GM12878 (cell line): ENCODE measurements at regions not wholly inside any gene's neighbourhood (a gene's known extent, or its start where the extent isn't known, plus 50 kb on each side); places are given as distances from the start of the nearest gene placed in this dataset.

Experiments used
- ATAC-seq: fragments of 200-7000 bp; cut with Tn5 transposase; 3 replicates; pipeline ENCODE4 v1.9.1; 2020; ENCODE audit warnings: mild to moderate bottlenecking, moderate library complexity
- BruUV-seq: library from RNA; stranded (reverse); fragments of 400-500 nt; replicated peaks from 2 replicates; lab custom pipeline; 2021; lab: Mats Ljungman, UMichigan
- CTCF ChIA-PET: fragments of 300-600 bp; sonication (Branson Sonifier 250); formaldehyde crosslinking; extraction: SDS; loops from one replicate; lab custom pipeline; 2021; ENCODE audit warnings: inconsistent platforms; lab: Yijun Ruan, JAX
- POLR2A ChIA-PET: fragments of 350-600 bp; formaldehyde crosslinking; extraction: SDS; loops from one replicate; lab custom pipeline; 2021; ENCODE audit warnings: inconsistent platforms; lab: Charles Lee
- RAD21 ChIA-PET: fragments of 300-600 bp; sonication (Branson Sonifier 250); formaldehyde crosslinking; loops from one replicate; lab custom pipeline; 2023; ENCODE audit warnings: antibody characterized with exemption; ENCODE audit not compliant: unreplicated experiment; lab: Charles Lee
- SMC1A ChIA-PET: fragments of 300-600 bp; sonication (Branson Sonifier 250); formaldehyde crosslinking; loops from one replicate; lab custom pipeline; 2023; ENCODE audit not compliant: unreplicated experiment, uncharacterized antibody; lab: Charles Lee
- DNase-seq: peaks from one replicate; pipeline ENCODE4 v3.0.0-alpha.2; 2011; ENCODE audit warnings: low read depth, low spot score
- FAIRE-seq: peaks from 3 replicates; lab custom pipeline; 2011; peaks lifted over from hg19 to GRCh38; lab: Jason Lieb, UNC
- H2AFZ ChIP-seq: 2 replicates; pipeline ENCODE4 v1.6.0; 2011; ENCODE audit warnings: low read depth, low read length, control low read depth; ENCODE audit not compliant: control insufficient read depth
- H3K27ac ChIP-seq: 2 replicates; pipeline ENCODE4 v1.5.1; 2011; ENCODE audit warnings: control low read depth; ENCODE audit not compliant: control insufficient read depth, insufficient read depth
- H3K27me3 ChIP-seq, 2 experiments: replicated peaks in 1 of 2; 2 replicates each; pipeline versions ENCODE4 v1.6.0 to v1.6.1; 2011; ENCODE audit warnings: low read length in 1 of 2; ENCODE audit not compliant: control insufficient read depth in 2 of 2, insufficient read depth in 2 of 2
- H3K36me3 ChIP-seq, 2 experiments: 2 replicates each; pipeline ENCODE4 v1.5.1; 2011; ENCODE audit warnings: low read length in 1 of 2; ENCODE audit not compliant: control insufficient read depth in 2 of 2, insufficient read depth in 2 of 2
- H3K4me1 ChIP-seq: 2 replicates; pipeline ENCODE4 v1.6.1; 2011; ENCODE audit warnings: mild to moderate bottlenecking, low read length, moderate library complexity, mixed read lengths; ENCODE audit not compliant: control insufficient read depth, insufficient read depth
- H3K4me2 ChIP-seq: 2 replicates; pipeline ENCODE4 v1.6.0; 2011; ENCODE audit warnings: control low read depth; ENCODE audit not compliant: control insufficient read depth, insufficient read depth
- H3K4me3 ChIP-seq: fragments of 200-600 bp; sonication (generic); 2 replicates; pipeline ENCODE4 v1.5.1; 2016
- H3K79me2 ChIP-seq: 2 replicates; pipeline ENCODE4 v1.6.0; 2011; ENCODE audit warnings: low read length; ENCODE audit not compliant: control insufficient read depth, insufficient read depth
- H3K9ac ChIP-seq: 2 replicates; pipeline ENCODE4 v1.8.0; 2011; ENCODE audit warnings: low read length, control low read depth, mixed read lengths; ENCODE audit not compliant: control insufficient read depth, insufficient read depth
- H3K9me3 ChIP-seq: replicated peaks from 3 replicates; pipeline ENCODE4 v1.5.1; 2011; ENCODE audit warnings: mild to moderate bottlenecking, low read length; ENCODE audit not compliant: control insufficient read depth, insufficient read depth
- H4K20me1 ChIP-seq: 2 replicates; pipeline ENCODE4 v1.6.0; 2011; ENCODE audit not compliant: control insufficient read depth, insufficient read depth
- ATF7 ChIP-seq: fragments of 450-650 bp; IDR thresholded peaks from 2 replicates; pipeline ENCODE4 v1.6.1; 2016; ENCODE audit warnings: low read depth, mild to moderate bottlenecking
- BCL11A ChIP-seq: IDR thresholded peaks from 2 replicates; pipeline ENCODE4 v1.6.1; 2011; ENCODE audit warnings: low read depth, low read length
- BRCA1 ChIP-seq: IDR thresholded peaks from 2 replicates; pipeline ENCODE4 v1.6.1; 2011; ENCODE audit warnings: low read depth, low read length, improper control_type of control experiment
- CHD2 ChIP-seq: IDR thresholded peaks from 2 replicates; pipeline ENCODE4 v1.6.1; 2011; ENCODE audit warnings: low read depth, low read length, improper control_type of control experiment, borderline replicate concordance
- FOXK2 ChIP-seq: fragments of 450-650 bp; IDR thresholded peaks from 2 replicates; pipeline ENCODE4 v1.6.1; 2017; ENCODE audit warnings: mild to moderate bottlenecking, moderate library complexity
- HCFC1 ChIP-seq: fragments of 150-350 bp; IDR thresholded peaks from 2 replicates; pipeline ENCODE4 v1.6.1; 2014; ENCODE audit warnings: low read length
- JUNB ChIP-seq: IDR thresholded peaks from 2 replicates; pipeline ENCODE4 v1.6.1; 2016; ENCODE audit warnings: antibody characterized with exemption, mild to moderate bottlenecking
- LARP7 ChIP-seq: fragments of 450-650 bp; IDR thresholded peaks from 2 replicates; pipeline ENCODE4 v1.6.1; 2017; ENCODE audit warnings: mild to moderate bottlenecking
- MYC ChIP-seq: IDR thresholded peaks from 2 replicates; pipeline ENCODE4 v1.6.1; 2011; ENCODE audit warnings: mild to moderate bottlenecking, low read length, moderate library complexity, inconsistent platforms; ENCODE audit not compliant: insufficient read depth, insufficient replicate concordance, insufficient read length, severe bottlenecking
- NFYA ChIP-seq: IDR thresholded peaks from 2 replicates; pipeline ENCODE4 v1.6.1; 2011; ENCODE audit warnings: low read depth, mild to moderate bottlenecking, low read length, improper control_type of control experiment, borderline replicate concordance
- POLR2A ChIP-seq: IDR thresholded peaks from 2 replicates; pipeline ENCODE4 v1.6.1; 2011; ENCODE audit warnings: low read depth, mild to moderate bottlenecking, low read length
- RFX5 ChIP-seq: IDR thresholded peaks from 2 replicates; pipeline ENCODE4 v1.6.1; 2011; ENCODE audit warnings: low read depth, low read length, improper control_type of control experiment
- SMAD1 ChIP-seq: fragments of 450-650 bp; IDR thresholded peaks from 2 replicates; pipeline ENCODE4 v1.6.1; 2018; ENCODE audit warnings: mild to moderate bottlenecking, low read depth; ENCODE audit not compliant: partially characterized antibody
- SREBF1 ChIP-seq: IDR thresholded peaks from 2 replicates; pipeline ENCODE4 v1.6.1; 2012; ENCODE audit warnings: mild to moderate bottlenecking, low read length
- WGBS: methylation state at CpG from one replicate; pipeline ENCODE4 v1.1.6; 2016; ENCODE audit warnings: low lambda C conversion rate; ENCODE audit not compliant: insufficient replicate concordance, insufficient coverage; ENCODE audit errors: missing lambda C conversion rate; 5-methylcytosine and 5-hydroxymethylcytosine counted together
- in situ Hi-C: fragments of 300-500 bp; cut with MboI; formaldehyde crosslinking; loops from 9 replicates; pipeline ENCODE4 v1.14.3; 2018; ENCODE audit warnings: mixed read lengths
- intact Hi-C: fragments of 100-400 bp; cut with micrococcal nuclease; formaldehyde crosslinking; loops from one replicate; pipeline ENCODE4 v1.14.2; 2022; ENCODE audit not compliant: unreplicated experiment
- TF ChIP-seq, protein P1 (sequence below): IDR thresholded peaks from 2 replicates; pipeline ENCODE4 v1.6.1; 2012; ENCODE audit warnings: low read depth, low read length, improper control_type of control experiment
- TF ChIP-seq, protein P2 (sequence below): fragments of 450-650 bp; conservative IDR thresholded peaks from 2 replicates; pipeline ENCODE4 v1.6.1; 2017; ENCODE audit warnings: mild to moderate bottlenecking, moderate library complexity

DNA sequence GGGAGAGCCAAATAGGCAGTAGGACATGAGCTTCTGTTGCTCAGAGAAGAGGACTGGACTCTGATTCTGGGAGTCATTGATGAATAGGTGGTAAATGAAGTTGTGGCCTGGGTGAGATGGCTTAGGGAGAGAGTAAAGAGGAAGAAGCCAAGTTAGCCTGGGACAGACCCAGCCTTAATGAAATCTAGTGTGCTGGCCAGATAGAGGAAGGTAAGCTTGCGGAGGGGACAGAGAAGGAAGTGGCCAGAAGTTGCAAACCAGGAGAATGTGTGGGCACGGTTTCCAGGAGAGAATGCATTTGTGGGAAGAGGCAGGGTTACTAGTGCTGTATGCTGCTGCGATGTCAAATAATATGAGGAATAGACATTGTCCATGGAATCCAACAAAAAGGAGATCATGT is 83.3 kb upstream of the OLFM4 start (continued):
- TF ChIP-seq, protein P1, sequence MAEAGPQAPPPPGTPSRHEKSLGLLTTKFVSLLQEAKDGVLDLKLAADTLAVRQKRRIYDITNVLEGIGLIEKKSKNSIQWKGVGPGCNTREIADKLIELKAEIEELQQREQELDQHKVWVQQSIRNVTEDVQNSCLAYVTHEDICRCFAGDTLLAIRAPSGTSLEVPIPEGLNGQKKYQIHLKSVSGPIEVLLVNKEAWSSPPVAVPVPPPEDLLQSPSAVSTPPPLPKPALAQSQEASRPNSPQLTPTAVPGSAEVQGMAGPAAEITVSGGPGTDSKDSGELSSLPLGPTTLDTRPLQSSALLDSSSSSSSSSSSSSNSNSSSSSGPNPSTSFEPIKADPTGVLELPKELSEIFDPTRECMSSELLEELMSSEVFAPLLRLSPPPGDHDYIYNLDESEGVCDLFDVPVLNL = no peak

DNA sequence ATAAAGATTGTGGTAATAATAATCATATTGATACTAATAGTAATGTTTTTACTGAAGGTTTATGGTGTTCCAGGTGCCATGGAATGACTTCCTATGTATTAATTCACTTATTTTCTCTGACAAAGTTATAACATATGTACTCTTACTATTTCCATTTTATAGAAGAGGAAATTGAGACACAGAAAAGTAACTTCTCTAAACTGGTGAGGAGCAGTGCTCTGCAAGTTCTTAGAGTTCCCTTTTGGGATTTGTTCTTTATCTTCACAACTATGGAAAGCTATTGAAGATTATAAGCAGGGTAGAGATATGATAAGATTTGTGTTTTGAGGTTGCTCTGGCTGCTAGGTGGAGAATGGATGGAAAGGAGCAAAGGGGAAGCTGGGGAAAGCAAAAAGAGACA is 83.9 kb upstream of the OLFM4 start:
- in situ Hi-C loops = no loop called here
- intact Hi-C loops = no loop called here
- H3K4me1 ChIP-seq = no peaks in the 10 kb centered on the region
- H3K27ac ChIP-seq = no peak overlapping the region
- TF ChIP-seq ATF7 (no peak), RFX5 (no peak), MYC (no peak), NFYA (no peak)
- H2AFZ ChIP-seq = no peak overlapping the region
- DNase-seq = no peak
- no peak overlapping the region for H3K9ac ChIP-seq
- H3K79me2 ChIP-seq = no peaks in the 10 kb centered on the region
- BruUV-seq = no TSS peak
- ATAC-seq = no peak
- H3K4me3 ChIP-seq = no peak overlapping the region
- no peak overlapping the region for H3K4me2 ChIP-seq
- POLR2A ChIA-PET = no interaction called here
- H3K36me3 ChIP-seq = no peaks in the 10 kb centered on the region
- H4K20me1 ChIP-seq = no peaks in the 10 kb centered on the region
- RAD21 ChIA-PET = no interaction called here
- CTCF ChIA-PET = no interaction called here
- H3K9me3 ChIP-seq = no peaks in the 10 kb centered on the region
- SMC1A ChIA-PET = no interaction called here
- no peaks in the 10 kb centered on the region for H3K27me3 ChIP-seq
- no peak for FAIRE-seq

DNA sequence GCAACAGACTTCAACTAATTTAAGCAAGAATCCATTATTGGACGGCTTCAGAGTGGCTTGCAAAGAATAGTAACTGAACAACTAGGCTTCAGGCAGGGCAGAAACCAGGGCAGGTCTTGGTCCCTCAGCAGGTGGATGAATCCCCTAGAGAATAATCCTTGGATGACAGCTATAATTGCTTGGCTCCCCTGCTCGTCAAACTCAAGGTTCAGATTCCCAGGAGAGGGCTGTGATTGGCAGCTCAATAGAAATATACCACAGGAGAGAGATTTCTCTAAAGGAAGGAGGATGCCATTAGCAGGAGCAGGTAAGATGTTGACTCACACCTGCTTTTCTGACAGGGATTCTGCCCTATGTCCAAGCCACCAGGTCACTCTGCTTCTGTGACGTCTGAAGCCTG is 89.6 kb upstream of the PCDH8 start:
- H4K20me1 ChIP-seq = no peaks in the 10 kb centered on the region
- H3K79me2 ChIP-seq = no peaks in the 10 kb centered on the region
- no peak for ATAC-seq
- in situ Hi-C loops (no loop called here), intact Hi-C loops (no loop called here)
- no peak overlapping the region for H3K27ac ChIP-seq
- H2AFZ ChIP-seq = no peak overlapping the region
- H3K27me3 ChIP-seq = no peaks in the 10 kb centered on the region; a peak in 1 of 4 replicates
- 0% methylated on average over 3 of the region's 3 CpGs for WGBS
- ChIA-PET RAD21 (no interaction called here), POLR2A (no interaction called here), CTCF (interaction anchor here (1.5 kb wide), 1 partner anchor 29 kb away, joined by 7 read pairs; no protein-coding TSS in a partner anchor), SMC1A (no interaction called here)
- no peak overlapping the region for H3K4me3 ChIP-seq
- H3K4me2 ChIP-seq = no peak overlapping the region
- DNase-seq = no peak
- no peak overlapping the region for H3K9ac ChIP-seq
- no peaks in the 10 kb centered on the region for H3K4me1 ChIP-seq
- FAIRE-seq = no peak
- no TSS peak for BruUV-seq
- no peaks in the 10 kb centered on the region for H3K36me3 ChIP-seq
- no peaks in the 10 kb centered on the region for H3K9me3 ChIP-seq
- TF ChIP-seq POLR2A (no peak), BCL11A (no peak), BRCA1 (no peak), FOXK2 (no peak), SREBF1 (no peak), HCFC1 (no peak), CHD2 (no peak), JUNB (no peak), SMAD1 (no peak), LARP7 (no peak)
- TF ChIP-seq, protein P2, sequence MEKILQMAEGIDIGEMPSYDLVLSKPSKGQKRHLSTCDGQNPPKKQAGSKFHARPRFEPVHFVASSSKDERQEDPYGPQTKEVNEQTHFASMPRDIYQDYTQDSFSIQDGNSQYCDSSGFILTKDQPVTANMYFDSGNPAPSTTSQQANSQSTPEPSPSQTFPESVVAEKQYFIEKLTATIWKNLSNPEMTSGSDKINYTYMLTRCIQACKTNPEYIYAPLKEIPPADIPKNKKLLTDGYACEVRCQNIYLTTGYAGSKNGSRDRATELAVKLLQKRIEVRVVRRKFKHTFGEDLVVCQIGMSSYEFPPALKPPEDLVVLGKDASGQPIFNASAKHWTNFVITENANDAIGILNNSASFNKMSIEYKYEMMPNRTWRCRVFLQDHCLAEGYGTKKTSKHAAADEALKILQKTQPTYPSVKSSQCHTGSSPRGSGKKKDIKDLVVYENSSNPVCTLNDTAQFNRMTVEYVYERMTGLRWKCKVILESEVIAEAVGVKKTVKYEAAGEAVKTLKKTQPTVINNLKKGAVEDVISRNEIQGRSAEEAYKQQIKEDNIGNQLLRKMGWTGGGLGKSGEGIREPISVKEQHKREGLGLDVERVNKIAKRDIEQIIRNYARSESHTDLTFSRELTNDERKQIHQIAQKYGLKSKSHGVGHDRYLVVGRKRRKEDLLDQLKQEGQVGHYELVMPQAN = no peak
